HG03354 (cell line): ENCODE measurements at regions not wholly inside any gene's neighbourhood (a gene's known extent, or its start where the extent isn't known, plus 50 kb on each side); places are given as distances from the start of the nearest gene placed in this dataset.

ENCODE experiments used
- ATAC-seq: cut with Tn5 transposase; IDR thresholded peaks from one replicate; pipeline ENCODE4 v1.9.1; 2021; ENCODE audit warnings: mild to moderate bottlenecking; ENCODE audit not compliant: unreplicated experiment, poor library complexity, severe bottlenecking

- no peak for ATAC-seq
These were observed 236.7 kb downstream of the PAX1 start for GRCh38 chr20:21941941-21942805.

- ATAC-seq = no peak
These were observed 231.4 kb downstream of the PAX1 start for GRCh38 chr20:21936720-21937380.

GRCh38 chr20:21936261-21936660 is 230.8 kb downstream of the PAX1 start:
- ATAC-seq = no peak

GRCh38 chr20:21933526-21933925 is 228.1 kb downstream of the PAX1 start:
- ATAC-seq = no peak

- no peak for ATAC-seq
These were observed 215.8 kb downstream of the PAX1 start for GRCh38 chr20:21921251-21921650.

GRCh38 chr20:21920211-21920610 is 214.7 kb downstream of the PAX1 start:
- no peak for ATAC-seq

- ATAC-seq = no peak
These were observed 212.9 kb downstream of the PAX1 start for GRCh38 chr20:21918398-21918797.

- no peak for ATAC-seq
These were observed 196.9 kb downstream of the PAX1 start for GRCh38 chr20:21902391-21902790.

- no peak for ATAC-seq
These were observed 196.2 kb downstream of the PAX1 start for GRCh38 chr20:21901470-21902275.

- no peak for ATAC-seq
These were observed 195.0 kb downstream of the PAX1 start for GRCh38 chr20:21900431-21900830.

- no peak for ATAC-seq
These were observed 169.5 kb downstream of the PAX1 start for GRCh38 chr20:21874921-21875320.

GRCh38 chr20:21874127-21874526 is 168.7 kb downstream of the PAX1 start:
- ATAC-seq = no peak

- ATAC-seq = no peak
These were observed 167.8 kb downstream of the PAX1 start for GRCh38 chr20:21873291-21873690.

- ATAC-seq = no peak
These were observed 162.3 kb downstream of the PAX1 start for GRCh38 chr20:21867811-21868210.

GRCh38 chr20:21867353-21867752 is 161.9 kb downstream of the PAX1 start:
- ATAC-seq = no peak

GRCh38 chr20:21862956-21863355 is 157.5 kb downstream of the PAX1 start:
- ATAC-seq = no peak

- ATAC-seq = no peak
These were observed 156.9 kb downstream of the PAX1 start for GRCh38 chr20:21862259-21862946.

- ATAC-seq = no peak
These were observed 135.5 kb downstream of the PAX1 start for GRCh38 chr20:21840991-21841390.

- no peak for ATAC-seq
These were observed 134.5 kb downstream of the PAX1 start for GRCh38 chr20:21839982-21840381.

GRCh38 chr20:21836346-21836745 is 130.9 kb downstream of the PAX1 start:
- no peak for ATAC-seq
